ENCODE measurements at regions not wholly inside any gene's neighbourhood (a gene's known extent, or its start where the extent isn't known, plus 50 kb on each side); places are given as distances from the start of the nearest gene placed in this dataset.

- intact Hi-C loops (cut with DNase I, micrococcal nuclease), result no loop called here
- no peak for DNase-seq
- no peak for ATAC-seq
These were observed 174.7 kb upstream of the NFIB start for GRCh38 chr9:14488421-14489190.

DNA sequence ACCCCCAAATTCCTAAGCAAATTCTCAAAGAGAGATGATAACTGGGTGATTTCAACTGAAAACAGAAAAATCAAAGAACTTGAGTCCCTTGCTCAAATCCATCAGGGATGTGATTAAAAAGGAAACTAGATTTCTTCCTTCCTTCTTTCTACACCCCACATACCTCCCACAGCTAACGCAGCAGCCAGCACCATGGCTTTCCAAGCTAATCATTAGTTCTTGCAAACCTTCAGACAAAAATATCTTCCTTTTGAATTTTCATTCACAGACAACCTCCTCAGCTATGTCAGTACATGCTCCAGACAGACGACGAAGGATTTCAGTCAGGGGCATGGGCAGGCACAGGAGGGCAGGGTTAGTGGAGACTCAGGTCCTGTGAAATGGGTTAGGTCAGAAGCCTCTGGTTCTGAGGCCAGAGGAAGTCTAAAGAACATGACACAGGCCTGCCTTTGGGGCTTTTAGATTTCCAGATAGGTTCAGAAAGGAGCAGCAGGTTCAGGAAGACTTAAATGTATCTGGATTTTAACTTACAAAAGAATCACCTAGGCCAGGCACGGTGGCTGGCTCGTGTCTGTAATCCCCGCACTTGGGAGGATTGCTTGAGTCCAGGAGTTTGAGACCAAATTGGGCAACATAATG is 173.7 kb upstream of the NFIB start:
- DNase-seq (no peak), ATAC-seq (no peak)
- Histone ChIP-seq H3K36me3 (ENCODE audit: low read depth) (no peaks in the 10 kb centered on the region), H3K4me1 (ENCODE audit: low read depth) (no peaks in the 10 kb centered on the region), H3K9me3 (no peaks in the 10 kb centered on the region), H3K4me3 (no peak overlapping the region)
- intact Hi-C loops (cut with DNase I, micrococcal nuclease), result no loop called here
- TF ChIP-seq CTCF (IDR thresholded peaks at IDR 0.05), result no peak

More at GRCh38 chr9:14488421-14489190, 174.7 kb upstream of the NFIB start:
- no peaks in the 10 kb centered on the region for H3K36me3 ChIP-seq (ENCODE audit: low read depth)
- no peaks in the 10 kb centered on the region for H3K9me3 ChIP-seq
- TF ChIP-seq CTCF (IDR thresholded peaks at IDR 0.05), result no peak
- H3K4me3 ChIP-seq, result no peak overlapping the region
- no peaks in the 10 kb centered on the region for H3K4me1 ChIP-seq (ENCODE audit: low read depth)

DNA sequence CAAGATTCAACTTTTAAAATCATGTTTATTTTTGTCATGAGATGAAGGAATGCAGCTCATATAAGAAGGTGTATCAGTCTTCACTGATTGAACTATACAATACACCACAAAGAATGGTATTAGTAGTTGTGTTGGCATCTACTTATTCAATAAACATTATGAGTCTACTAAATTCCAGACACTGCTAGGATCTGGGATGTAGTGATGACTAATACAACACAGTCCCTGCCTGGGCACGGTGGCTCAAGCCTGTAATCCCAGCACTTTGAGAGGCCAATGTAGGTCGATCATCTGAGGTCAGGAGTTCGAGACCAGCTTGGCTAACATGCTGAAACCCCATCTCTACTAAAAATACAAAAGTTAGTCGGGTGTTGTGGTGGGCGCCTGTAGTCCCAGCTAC is 171.4 kb upstream of the NFIB start:
- intact Hi-C loops (cut with DNase I, micrococcal nuclease), result no loop called here
- no peak for DNase-seq
- Histone ChIP-seq H3K4me1 (ENCODE audit: low read depth) (no peaks in the 10 kb centered on the region), H3K9me3 (no peaks in the 10 kb centered on the region), H3K36me3 (ENCODE audit: low read depth) (no peaks in the 10 kb centered on the region), H3K4me3 (no peak overlapping the region)
- no peak for TF ChIP-seq CTCF (IDR thresholded peaks at IDR 0.05)
- no peak for ATAC-seq

- Histone ChIP-seq H3K4me3 (no peak overlapping the region), H3K4me1 (ENCODE audit: low read depth) (no peaks in the 10 kb centered on the region), H3K9me3 (no peaks in the 10 kb centered on the region), H3K36me3 (ENCODE audit: low read depth) (no peaks in the 10 kb centered on the region)
- no peak for TF ChIP-seq CTCF (IDR thresholded peaks at IDR 0.05)
- intact Hi-C loops (cut with DNase I, micrococcal nuclease), result no loop called here
- DNase-seq (no peak), ATAC-seq (no peak)
These were observed 168.9 kb upstream of the NFIB start for GRCh38 chr9:14482856-14483255.

DNA sequence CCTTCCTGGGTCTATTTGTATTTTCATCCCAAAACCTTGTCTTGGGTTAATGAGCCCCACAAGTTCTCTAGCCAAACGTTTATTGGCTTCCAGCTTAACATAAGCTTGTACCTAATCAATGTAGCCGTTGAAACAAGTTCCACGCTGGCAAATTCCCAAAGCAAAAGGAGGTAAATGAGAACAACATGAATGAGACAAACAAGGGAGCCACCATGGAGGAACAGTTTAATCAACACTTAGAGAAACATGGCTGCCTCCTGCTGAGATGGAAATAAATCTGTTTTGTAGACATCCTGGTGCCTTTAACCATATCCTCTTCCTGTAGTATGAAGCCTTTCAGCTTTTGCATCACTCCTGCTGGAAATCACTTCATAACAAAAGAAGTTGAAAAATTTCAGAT is 166.6 kb upstream of the NFIB start:
- H3K4me1 ChIP-seq (ENCODE audit: low read depth), result no peaks in the 10 kb centered on the region
- intact Hi-C loops (cut with DNase I, micrococcal nuclease), result no loop called here
- no peak for TF ChIP-seq CTCF (IDR thresholded peaks at IDR 0.05)
- DNase-seq (no peak), ATAC-seq (no peak)
- H3K36me3 ChIP-seq (ENCODE audit: low read depth), result no peaks in the 10 kb centered on the region
- H3K9me3 ChIP-seq, result no peaks in the 10 kb centered on the region
- H3K4me3 ChIP-seq, result no peak overlapping the region

Data from mucosa of descending colon (tissue), 3 donors.